Uterus (tissue), 3 donors: ENCODE measurements at regions not wholly inside any gene's neighbourhood (a gene's known extent, or its start where the extent isn't known, plus 50 kb on each side); places are given as distances from the start of the nearest gene placed in this dataset.
"Not testable (repeated sequence)": the region's sequence is repeated elsewhere in the genome, so short reads cannot be mapped to it uniquely, and the experiment has no call there.

ENCODE experiments used
- DNase-seq, 2 donors: peaks; one replicate each; pipeline ENCODE4 v3.0.0-alpha.2; 2019 to 2020
- H3K27ac ChIP-seq, 2 donors: fragments of 200-600 bp; sonication (generic); 1 replicate in 1 of 2; 2 replicates in 1 of 2; pipeline ENCODE4 v1.5.1; 2016 to 2018
- H3K27me3 ChIP-seq, 2 donors: fragments of 200-600 bp; sonication (generic); one replicate each; pipeline ENCODE4 v1.5.1; 2018 to 2019; ENCODE audit warnings: control low read depth in 1 of 2
- H3K36me3 ChIP-seq, 2 donors: fragments of 200-600 bp; sonication (generic); one replicate each; pipeline ENCODE4 v1.5.1; 2019; ENCODE audit warnings: control low read depth in 1 of 2
- H3K4me1 ChIP-seq, 2 donors: fragments of 200-600 bp; sonication (generic); one replicate each; pipeline ENCODE4 v1.5.1; 2018 to 2019; ENCODE audit warnings: control low read depth in 1 of 2
- H3K4me3 ChIP-seq, 2 donors: fragments of 200-600 bp; sonication (generic); 1 replicate in 1 of 2; 2 replicates in 1 of 2; pipeline ENCODE4 v1.5.1; 2018 to 2019; ENCODE audit warnings: mild to moderate bottlenecking in 1 of 2
- H3K9me3 ChIP-seq, 2 donors: fragments of 200-600 bp; sonication (generic); one replicate each; pipeline ENCODE4 v1.5.1; 2019; ENCODE audit warnings: control low read depth in 1 of 2
- CTCF ChIP-seq, 4 experiments: fragments of 200-600 bp in 2 of 4; fragments of 450-650 bp in 2 of 4; sonication (generic) in 2 of 4; IDR thresholded peaks; one replicate each; pipeline ENCODE4 v1.5.1; 2016 to 2019; ENCODE audit warnings: antibody characterized with exemption in 4 of 4, mild to moderate bottlenecking in 2 of 4, moderate library complexity in 1 of 4
- POLR2A ChIP-seq, 2 donors: fragments of 450-650 bp; IDR thresholded peaks; one replicate each; pipeline ENCODE4 v1.6.1; 2016; ENCODE audit warnings: antibody characterized with exemption in 2 of 2, mild to moderate bottlenecking in 1 of 2, moderate library complexity in 1 of 2
- intact Hi-C: fragments of 100-400 bp; cut with DNase I; formaldehyde crosslinking; loops from one replicate; pipeline ENCODE4 v1.15.1; 2023; ENCODE audit warnings: low total_unique reads
- donor health status: DM: yes; HTN: yes; CAD: no.

- Histone ChIP-seq H3K4me1 (no peaks in the 10 kb centered on the region), H3K27me3 (no peaks in the 10 kb centered on the region), H3K27ac (no peak overlapping the region), H3K4me3 (no peak overlapping the region), H3K36me3 (no peaks in the 10 kb centered on the region), H3K9me3 (no peaks in the 10 kb centered on the region)
- DNase-seq = no peak
- intact Hi-C loops = no loop called here
- TF ChIP-seq POLR2A (IDR thresholded peaks at IDR 0.05) = no peak
- no peak for TF ChIP-seq CTCF (IDR thresholded peaks at IDR 0.05)
Observed at GRCh38 chr4:177803151-177803550, 360.9 kb upstream of the AGA start.

GRCh38 chr4:177809791-177810190, 367.6 kb upstream of the AGA start:
- no peak for DNase-seq
- Histone ChIP-seq H3K4me1 (no peaks in the 10 kb centered on the region), H3K27ac (no peak overlapping the region), H3K4me3 (no peak overlapping the region), H3K27me3 (no peaks in the 10 kb centered on the region), H3K36me3 (no peaks in the 10 kb centered on the region), H3K9me3 (no peaks in the 10 kb centered on the region)
- TF ChIP-seq POLR2A (IDR thresholded peaks at IDR 0.05) (no peak), CTCF (IDR thresholded peaks at IDR 0.05) (no peak)
- intact Hi-C loops = no loop called here

- H3K27ac ChIP-seq = no peak overlapping the region
- H3K27me3 ChIP-seq = no peaks in the 10 kb centered on the region
- no peaks in the 10 kb centered on the region for H3K9me3 ChIP-seq
- no peak for TF ChIP-seq CTCF (IDR thresholded peaks at IDR 0.05)
- TF ChIP-seq POLR2A (IDR thresholded peaks at IDR 0.05) = no peak
- H3K4me1 ChIP-seq = no peaks in the 10 kb centered on the region
- intact Hi-C loops = no loop called here
- H3K4me3 ChIP-seq = no peak overlapping the region
- no peaks in the 10 kb centered on the region for H3K36me3 ChIP-seq
- DNase-seq = no peak
Observed at GRCh38 chr4:177810220-177810619, 368.0 kb upstream of the AGA start.

- DNase-seq, H3K27me3 ChIP-seq, H3K9me3 ChIP-seq, H3K36me3 ChIP-seq, H3K4me1 ChIP-seq, H3K27ac ChIP-seq, H3K4me3 ChIP-seq, intact Hi-C loops: not testable (repeated sequence)
Observed at GRCh38 chr4:177818392-177818791, 376.2 kb upstream of the AGA start.

- Histone ChIP-seq H3K36me3 (no peaks in the 10 kb centered on the region), H3K27ac (no peak overlapping the region), H3K27me3 (no peaks in the 10 kb centered on the region), H3K4me3 (no peak overlapping the region), H3K4me1 (no peaks in the 10 kb centered on the region), H3K9me3 (no peaks in the 10 kb centered on the region)
- TF ChIP-seq POLR2A (IDR thresholded peaks at IDR 0.05) (no peak), CTCF (IDR thresholded peaks at IDR 0.05) (no peak)
- intact Hi-C loops = no loop called here
- no peak for DNase-seq
Observed at GRCh38 chr4:177826973-177827372, 384.7 kb upstream of the AGA start.

GRCh38 chr4:177841258-177841657, 399.0 kb upstream of the AGA start:
- no peak for DNase-seq
- H3K27ac ChIP-seq = no peak overlapping the region
- intact Hi-C loops = no loop called here
- no peak overlapping the region for H3K4me3 ChIP-seq
- H3K27me3 ChIP-seq = no peaks in the 10 kb centered on the region
- H3K4me1 ChIP-seq = no peaks in the 10 kb centered on the region
- TF ChIP-seq CTCF (IDR thresholded peaks at IDR 0.05) (no peak), POLR2A (IDR thresholded peaks at IDR 0.05) (no peak)
- H3K9me3 ChIP-seq = no peaks in the 10 kb centered on the region
- no peaks in the 10 kb centered on the region for H3K36me3 ChIP-seq
